Karpas-422 (cell line): ENCODE measurements at regions not wholly inside any gene's neighbourhood (a gene's known extent, or its start where the extent isn't known, plus 50 kb on each side); places are given as distances from the start of the nearest gene placed in this dataset.

Experiments
- DNase-seq: peaks from one replicate; pipeline ENCODE4 v3.0.0-alpha.2; 2015
- H2AFZ ChIP-seq: fragments of 200-600 bp; sonication (generic); 2 replicates; pipeline ENCODE4 v1.6.1; 2014; ENCODE audit warnings: antibody characterized with exemption, low read length, mixed read lengths
- H3K27ac ChIP-seq: fragments of 200-600 bp; sonication (generic); 2 replicates; pipeline ENCODE4 v1.5.1; 2014; ENCODE audit warnings: mild to moderate bottlenecking, low read length, moderate library complexity
- H3K27me3 ChIP-seq: fragments of 200-600 bp; sonication (generic); 2 replicates; pipeline ENCODE4 v1.6.1; 2014; ENCODE audit warnings: low read length, mixed read lengths
- H3K36me3 ChIP-seq: fragments of 200-600 bp; sonication (generic); 2 replicates; pipeline ENCODE4 v1.6.1; 2014; ENCODE audit warnings: low read length, mixed read lengths; ENCODE audit not compliant: insufficient read depth
- H3K4me1 ChIP-seq: fragments of 200-600 bp; sonication (generic); 2 replicates; pipeline ENCODE4 v1.6.1; 2014; ENCODE audit warnings: mild to moderate bottlenecking, low read length, mixed read lengths
- H3K4me2 ChIP-seq: fragments of 200-600 bp; sonication (generic); 2 replicates; pipeline ENCODE4 v1.6.1; 2014; ENCODE audit warnings: low read length, low read depth, mild to moderate bottlenecking; ENCODE audit not compliant: poor library complexity, severe bottlenecking
- H3K4me3 ChIP-seq: fragments of 200-600 bp; sonication (generic); 2 replicates; pipeline ENCODE4 v1.5.1; 2014; ENCODE audit warnings: mild to moderate bottlenecking, antibody characterized with exemption, low read length, mixed read lengths
- H3K79me2 ChIP-seq: fragments of 200-600 bp; sonication (generic); 2 replicates; pipeline ENCODE4 v1.6.1; 2014; ENCODE audit warnings: mild to moderate bottlenecking, low read length, mixed read lengths
- H3K9ac ChIP-seq: fragments of 200-600 bp; sonication (generic); 2 replicates; pipeline ENCODE4 v1.6.0; 2014; ENCODE audit warnings: low read length
- H3K9me2 ChIP-seq: fragments of 200-600 bp; sonication (generic), shearing (Covaris generic); replicated peaks from 2 replicates; pipeline ENCODE4 v1.6.0; 2014; ENCODE audit warnings: mild to moderate bottlenecking, low read length, moderate library complexity; ENCODE audit not compliant: insufficient read depth
- H3K9me3 ChIP-seq: fragments of 300-700, 200-600 bp; sonication (generic); 2 replicates; pipeline ENCODE4 v1.6.1; 2014; ENCODE audit warnings: low read length, mixed read lengths
- H4K20me1 ChIP-seq: fragments of 200-600 bp; sonication (generic); 2 replicates; pipeline ENCODE4 v1.6.1; 2014; ENCODE audit warnings: mild to moderate bottlenecking, antibody characterized with exemption, low read length, low read depth; ENCODE audit not compliant: insufficient read depth

GRCh38 chr10:121199081-121199480 lies 347.9 kb downstream of the WDR11 start:
- Histone ChIP-seq H3K4me3 (no peak overlapping the region), H3K9ac (no peak overlapping the region), H4K20me1 (no peaks in the 10 kb centered on the region), H3K27ac (no peak overlapping the region), H3K79me2 (no peaks in the 10 kb centered on the region), H3K36me3 (no peaks in the 10 kb centered on the region), H2AFZ (no peak overlapping the region), H3K4me2 (no peak overlapping the region), H3K27me3 (no peaks in the 10 kb centered on the region), H3K9me2 (no peaks in the 10 kb centered on the region), H3K4me1 (no peaks in the 10 kb centered on the region), H3K9me3 (no peaks in the 10 kb centered on the region)
- DNase-seq: no peak

GRCh38 chr10:121205625-121206024 lies 354.5 kb downstream of the WDR11 start:
- Histone ChIP-seq H3K27me3 (no peaks in the 10 kb centered on the region), H3K9me3 (no peaks in the 10 kb centered on the region), H3K4me2 (no peak overlapping the region), H3K4me1 (no peaks in the 10 kb centered on the region), H3K79me2 (no peaks in the 10 kb centered on the region), H2AFZ (no peak overlapping the region), H3K9ac (no peak overlapping the region), H3K27ac (no peak overlapping the region), H4K20me1 (no peaks in the 10 kb centered on the region), H3K9me2 (no peaks in the 10 kb centered on the region), H3K36me3 (no peaks in the 10 kb centered on the region), H3K4me3 (no peak overlapping the region)
- no peak for DNase-seq

GRCh38 chr10:121211446-121211845 lies 360.3 kb downstream of the WDR11 start:
- Histone ChIP-seq H3K27ac (no peak overlapping the region), H3K4me1 (no peaks in the 10 kb centered on the region), H3K9me3 (no peaks in the 10 kb centered on the region), H3K79me2 (no peaks in the 10 kb centered on the region), H4K20me1 (no peaks in the 10 kb centered on the region), H3K9me2 (no peaks in the 10 kb centered on the region), H3K27me3 (peaks cover 2% of the 10 kb centered on the region; the same call in 1 of the 2 replicates), H3K4me2 (no peak overlapping the region), H2AFZ (no peak overlapping the region), H3K9ac (no peak overlapping the region), H3K36me3 (no peaks in the 10 kb centered on the region), H3K4me3 (no peak overlapping the region)
- no peak for DNase-seq

- Histone ChIP-seq H4K20me1 (no peaks in the 10 kb centered on the region), H2AFZ (no peak overlapping the region), H3K9me2 (no peaks in the 10 kb centered on the region), H3K4me1 (no peaks in the 10 kb centered on the region), H3K36me3 (no peaks in the 10 kb centered on the region), H3K27me3 (peaks cover 2% of the 10 kb centered on the region; the same call in 1 of the 2 replicates), H3K9ac (no peak overlapping the region), H3K27ac (no peak overlapping the region), H3K9me3 (no peaks in the 10 kb centered on the region), H3K4me2 (no peak overlapping the region), H3K79me2 (no peaks in the 10 kb centered on the region), H3K4me3 (no peak overlapping the region)
- no peak for DNase-seq
These were observed 362.3 kb downstream of the WDR11 start for GRCh38 chr10:121213437-121213836.

- no peaks in the 10 kb centered on the region for H4K20me1 ChIP-seq
- no peaks in the 10 kb centered on the region for H3K79me2 ChIP-seq
- H3K27ac ChIP-seq: no peak overlapping the region
- H3K36me3 ChIP-seq: no peaks in the 10 kb centered on the region
- no peak overlapping the region for H3K4me2 ChIP-seq
- H3K9me2 ChIP-seq: no peaks in the 10 kb centered on the region
- no peak overlapping the region for H3K4me3 ChIP-seq
- peaks cover 2% of the 10 kb centered on the region; the same call in 1 of the 2 replicates for H3K27me3 ChIP-seq
- no peak overlapping the region for H2AFZ ChIP-seq
- H3K9ac ChIP-seq: no peak overlapping the region
- DNase-seq: no peak
- H3K9me3 ChIP-seq: no peaks in the 10 kb centered on the region
- H3K4me1 ChIP-seq: no peaks in the 10 kb centered on the region
These were observed 365.1 kb downstream of the WDR11 start for GRCh38 chr10:121216295-121216694.

GRCh38 chr10:121216721-121217181 lies 365.6 kb downstream of the WDR11 start:
- H3K9ac ChIP-seq: no peak overlapping the region
- H3K4me2 ChIP-seq: no peak overlapping the region
- peaks cover 2% of the 10 kb centered on the region; the same call in 1 of the 2 replicates for H3K27me3 ChIP-seq
- no peak overlapping the region for H3K27ac ChIP-seq
- no peaks in the 10 kb centered on the region for H3K9me3 ChIP-seq
- no peaks in the 10 kb centered on the region for H3K36me3 ChIP-seq
- H3K79me2 ChIP-seq: no peaks in the 10 kb centered on the region
- H3K4me1 ChIP-seq: no peaks in the 10 kb centered on the region
- H3K4me3 ChIP-seq: no peak overlapping the region
- H2AFZ ChIP-seq: no peak overlapping the region
- H3K9me2 ChIP-seq: no peaks in the 10 kb centered on the region
- DNase-seq: no peak
- no peaks in the 10 kb centered on the region for H4K20me1 ChIP-seq

- Histone ChIP-seq H4K20me1 (no peaks in the 10 kb centered on the region), H3K9me3 (no peaks in the 10 kb centered on the region), H3K4me3 (no peak overlapping the region), H3K79me2 (no peaks in the 10 kb centered on the region), H3K27me3 (peaks cover 2% of the 10 kb centered on the region; the same call in 1 of the 2 replicates), H3K36me3 (no peaks in the 10 kb centered on the region), H3K4me1 (no peaks in the 10 kb centered on the region), H3K27ac (no peak overlapping the region), H2AFZ (no peak overlapping the region), H3K4me2 (no peak overlapping the region), H3K9me2 (no peaks in the 10 kb centered on the region), H3K9ac (no peak overlapping the region)
- DNase-seq: no peak
These were observed 366.2 kb downstream of the WDR11 start for GRCh38 chr10:121217331-121217730.

- no peaks in the 10 kb centered on the region for H3K27me3 ChIP-seq
- H3K9ac ChIP-seq: no peak overlapping the region
- no peaks in the 10 kb centered on the region for H3K9me2 ChIP-seq
These were observed 369.9 kb downstream of the WDR11 start for GRCh38 chr10:121221072-121221471.

GRCh38 chr10:121221991-121222390 lies 370.8 kb downstream of the WDR11 start:
- Histone ChIP-seq H3K79me2 (no peaks in the 10 kb centered on the region), H3K4me2 (no peak overlapping the region), H2AFZ (no peak overlapping the region), H3K27me3 (no peaks in the 10 kb centered on the region), H3K4me1 (no peaks in the 10 kb centered on the region), H3K4me3 (no peak overlapping the region), H3K9ac (no peak overlapping the region), H3K36me3 (no peaks in the 10 kb centered on the region), H4K20me1 (no peaks in the 10 kb centered on the region), H3K9me2 (no peaks in the 10 kb centered on the region), H3K9me3 (no peaks in the 10 kb centered on the region), H3K27ac (no peak overlapping the region)
- no peak for DNase-seq

More at GRCh38 chr10:121221072-121221471, 369.9 kb downstream of the WDR11 start:
- no peak for DNase-seq
- no peaks in the 10 kb centered on the region for H3K79me2 ChIP-seq
- H4K20me1 ChIP-seq: no peaks in the 10 kb centered on the region
- no peak overlapping the region for H2AFZ ChIP-seq
- no peaks in the 10 kb centered on the region for H3K36me3 ChIP-seq
- H3K9me3 ChIP-seq: no peaks in the 10 kb centered on the region
- no peaks in the 10 kb centered on the region for H3K4me1 ChIP-seq
- no peak overlapping the region for H3K27ac ChIP-seq
- no peak overlapping the region for H3K4me2 ChIP-seq
- no peak overlapping the region for H3K4me3 ChIP-seq
